HUDEP-2 (cell line): ENCODE measurements at regions not wholly inside any gene's neighbourhood (a gene's known extent, or its start where the extent isn't known, plus 50 kb on each side); places are given as distances from the start of the nearest gene placed in this dataset.

Source experiments
- DNase-seq, 76 experiments: peaks; one replicate each; lab custom pipeline; 2025; ENCODE audit not compliant: unreplicated experiment in 76 of 76; lab: John Stamatoyannopoulos, UW

GRCh38 chr1:71267220-71267619 lies 186.4 kb upstream of the ZRANB2 start:
- no peak for DNase-seq

GRCh38 chr1:71264039-71264438 lies 183.2 kb upstream of the ZRANB2 start:
- no peak for DNase-seq

GRCh38 chr1:71262970-71263369 lies 182.1 kb upstream of the ZRANB2 start:
- DNase-seq, result no peak

- DNase-seq, result no peak
Observed at GRCh38 chr1:71252900-71253299, 172.1 kb upstream of the ZRANB2 start.

GRCh38 chr1:71245246-71245645 lies 164.4 kb upstream of the ZRANB2 start:
- DNase-seq, result no peak

- no peak for DNase-seq
Observed at GRCh38 chr1:71242239-71242638, 161.4 kb upstream of the ZRANB2 start.

GRCh38 chr1:71240656-71241055 lies 159.8 kb upstream of the ZRANB2 start:
- DNase-seq, result no peak

GRCh38 chr1:71236503-71236902 lies 155.7 kb upstream of the ZRANB2 start:
- DNase-seq, result no peak

GRCh38 chr1:71233645-71234044 lies 152.8 kb upstream of the ZRANB2 start:
- no peak for DNase-seq

- no peak for DNase-seq
Observed at GRCh38 chr1:71232786-71233185, 152.0 kb upstream of the ZRANB2 start.

- no peak for DNase-seq
Observed at GRCh38 chr1:71232166-71232763, 151.4 kb upstream of the ZRANB2 start.

GRCh38 chr1:71231751-71232150 lies 150.9 kb upstream of the ZRANB2 start:
- no peak for DNase-seq

GRCh38 chr1:71228742-71229365 lies 148.0 kb upstream of the ZRANB2 start:
- DNase-seq, result no peak

- no peak for DNase-seq
Observed at GRCh38 chr1:71228241-71228640, 147.4 kb upstream of the ZRANB2 start.

GRCh38 chr1:71224741-71225377 lies 144.0 kb upstream of the ZRANB2 start:
- no peak for DNase-seq

GRCh38 chr1:71223641-71224340 lies 143.0 kb upstream of the ZRANB2 start:
- DNase-seq, result no peak

GRCh38 chr1:71222668-71223067 lies 141.8 kb upstream of the ZRANB2 start:
- DNase-seq, result no peak

GRCh38 chr1:71210718-71211117 lies 129.9 kb upstream of the ZRANB2 start:
- DNase-seq, result no peak

- no peak for DNase-seq
Observed at GRCh38 chr1:71203241-71203640, 122.4 kb upstream of the ZRANB2 start.

- DNase-seq, result no peak
Observed at GRCh38 chr1:71200503-71200902, 119.7 kb upstream of the ZRANB2 start.

GRCh38 chr1:71196685-71197084 lies 115.8 kb upstream of the ZRANB2 start:
- DNase-seq, result no peak

GRCh38 chr1:71193153-71193552 lies 112.3 kb upstream of the ZRANB2 start:
- no peak for DNase-seq
